ENCODE measurements at regions not wholly inside any gene's neighbourhood (a gene's known extent, or its start where the extent isn't known, plus 50 kb on each side); places are given as distances from the start of the nearest gene placed in this dataset.

GRCh38 chr16:64358291-64358690 is 763.6 kb downstream of the CDH11 start:
- H3K4me3 ChIP-seq (ENCODE audit: low read depth, low read length): no peak overlapping the region
- no peak for DNase-seq (ENCODE audit: low read depth)
- TF ChIP-seq, protein P1, sequence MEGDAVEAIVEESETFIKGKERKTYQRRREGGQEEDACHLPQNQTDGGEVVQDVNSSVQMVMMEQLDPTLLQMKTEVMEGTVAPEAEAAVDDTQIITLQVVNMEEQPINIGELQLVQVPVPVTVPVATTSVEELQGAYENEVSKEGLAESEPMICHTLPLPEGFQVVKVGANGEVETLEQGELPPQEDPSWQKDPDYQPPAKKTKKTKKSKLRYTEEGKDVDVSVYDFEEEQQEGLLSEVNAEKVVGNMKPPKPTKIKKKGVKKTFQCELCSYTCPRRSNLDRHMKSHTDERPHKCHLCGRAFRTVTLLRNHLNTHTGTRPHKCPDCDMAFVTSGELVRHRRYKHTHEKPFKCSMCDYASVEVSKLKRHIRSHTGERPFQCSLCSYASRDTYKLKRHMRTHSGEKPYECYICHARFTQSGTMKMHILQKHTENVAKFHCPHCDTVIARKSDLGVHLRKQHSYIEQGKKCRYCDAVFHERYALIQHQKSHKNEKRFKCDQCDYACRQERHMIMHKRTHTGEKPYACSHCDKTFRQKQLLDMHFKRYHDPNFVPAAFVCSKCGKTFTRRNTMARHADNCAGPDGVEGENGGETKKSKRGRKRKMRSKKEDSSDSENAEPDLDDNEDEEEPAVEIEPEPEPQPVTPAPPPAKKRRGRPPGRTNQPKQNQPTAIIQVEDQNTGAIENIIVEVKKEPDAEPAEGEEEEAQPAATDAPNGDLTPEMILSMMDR (IDR thresholded peaks at IDR 0.05; ENCODE audit: insufficient read depth, low read depth, low read length): no peak

- TF ChIP-seq, protein P1 (IDR thresholded peaks at IDR 0.05; ENCODE audit: insufficient read depth, low read depth, low read length): no peak
- no peak overlapping the region for H3K4me3 ChIP-seq (ENCODE audit: low read depth, low read length)
- peak; percentile 85 for DNase-seq (ENCODE audit: low read depth)
Measured at GRCh38 chr16:64356267-64356666, 765.6 kb downstream of the CDH11 start.

GRCh38 chr16:64352246-64352645 is 769.6 kb downstream of the CDH11 start:
- DNase-seq (ENCODE audit: low read depth): no peak
- TF ChIP-seq, protein P1 (IDR thresholded peaks at IDR 0.05; ENCODE audit: insufficient read depth, low read depth, low read length): no peak
- H3K4me3 ChIP-seq (ENCODE audit: low read depth, low read length): no peak overlapping the region

DNA sequence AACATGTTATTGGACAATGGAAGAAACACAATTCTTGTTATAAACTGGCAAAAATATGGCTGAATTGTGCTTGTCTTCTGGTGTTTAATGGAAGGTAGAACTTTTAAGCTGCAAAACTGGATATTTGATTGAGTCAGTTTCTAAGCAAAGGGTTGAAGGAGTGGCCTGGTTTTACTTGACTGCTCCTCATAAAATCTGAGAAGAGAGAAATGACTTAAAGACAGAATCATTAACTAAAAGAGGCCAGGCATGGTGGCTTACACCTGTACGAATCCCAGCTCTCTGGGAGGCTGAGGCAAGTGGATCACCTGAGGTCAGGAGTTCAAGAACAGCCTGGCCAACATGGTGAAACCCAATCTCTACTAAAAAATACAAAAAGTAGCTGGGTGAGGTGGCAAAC is 770.7 kb downstream of the CDH11 start:
- no peak overlapping the region for H3K4me3 ChIP-seq (ENCODE audit: low read depth, low read length)
- no peak for DNase-seq (ENCODE audit: low read depth)
- TF ChIP-seq, protein P1 (IDR thresholded peaks at IDR 0.05; ENCODE audit: insufficient read depth, low read depth, low read length): no peak

- TF ChIP-seq, protein P1 (IDR thresholded peaks at IDR 0.05; ENCODE audit: insufficient read depth, low read depth, low read length): no peak
- no peak overlapping the region for H3K4me3 ChIP-seq (ENCODE audit: low read depth, low read length)
- DNase-seq (ENCODE audit: low read depth): no peak
Measured at GRCh38 chr16:64346080-64346479, 775.8 kb downstream of the CDH11 start.

DNA sequence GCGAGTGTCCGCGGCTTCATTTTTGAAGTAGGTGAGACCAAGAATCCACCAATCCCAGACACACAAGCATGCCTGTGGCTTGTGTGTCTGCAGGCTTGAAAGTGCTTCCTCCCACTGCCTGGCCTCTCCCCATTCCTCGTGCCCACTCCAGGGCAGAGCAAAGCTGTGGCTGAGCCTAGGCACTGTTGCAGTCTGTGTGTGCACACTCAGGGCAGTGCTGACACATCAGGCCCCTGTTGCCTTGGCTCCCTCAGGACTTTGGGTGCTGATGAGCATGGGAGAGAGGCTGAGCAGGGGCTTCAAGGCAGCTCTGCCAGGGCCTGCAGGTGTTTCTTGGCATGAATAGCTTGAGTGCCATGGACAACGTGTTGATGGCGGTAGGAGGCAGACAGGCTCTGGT is 776.7 kb downstream of the CDH11 start:
- H3K4me3 ChIP-seq (ENCODE audit: low read depth, low read length): no peak overlapping the region
- TF ChIP-seq, protein P1 (IDR thresholded peaks at IDR 0.05; ENCODE audit: insufficient read depth, low read depth, low read length): no peak
- DNase-seq (ENCODE audit: low read depth): no peak

GRCh38 chr16:64343820-64344443 is 777.9 kb downstream of the CDH11 start:
- DNase-seq (ENCODE audit: low read depth): peak; percentile 27
- peak overlapping the region; percentile 50 for H3K4me3 ChIP-seq (ENCODE audit: low read depth, low read length)

All from fibroblast of villous mesenchyme (primary cell).